Right hindlimb (tissue), 1 donor: ENCODE measurements at regions not wholly inside any gene's neighbourhood (a gene's known extent, or its start where the extent isn't known, plus 50 kb on each side); places are given as distances from the start of the nearest gene placed in this dataset.
"Not testable (repeated sequence)": the region's sequence is repeated elsewhere in the genome, so short reads cannot be mapped to it uniquely, and the experiment has no call there.

Experiments
- DNase-seq: peaks from one replicate; pipeline ENCODE4 v3.0.0-alpha.2; 2018

DNA sequence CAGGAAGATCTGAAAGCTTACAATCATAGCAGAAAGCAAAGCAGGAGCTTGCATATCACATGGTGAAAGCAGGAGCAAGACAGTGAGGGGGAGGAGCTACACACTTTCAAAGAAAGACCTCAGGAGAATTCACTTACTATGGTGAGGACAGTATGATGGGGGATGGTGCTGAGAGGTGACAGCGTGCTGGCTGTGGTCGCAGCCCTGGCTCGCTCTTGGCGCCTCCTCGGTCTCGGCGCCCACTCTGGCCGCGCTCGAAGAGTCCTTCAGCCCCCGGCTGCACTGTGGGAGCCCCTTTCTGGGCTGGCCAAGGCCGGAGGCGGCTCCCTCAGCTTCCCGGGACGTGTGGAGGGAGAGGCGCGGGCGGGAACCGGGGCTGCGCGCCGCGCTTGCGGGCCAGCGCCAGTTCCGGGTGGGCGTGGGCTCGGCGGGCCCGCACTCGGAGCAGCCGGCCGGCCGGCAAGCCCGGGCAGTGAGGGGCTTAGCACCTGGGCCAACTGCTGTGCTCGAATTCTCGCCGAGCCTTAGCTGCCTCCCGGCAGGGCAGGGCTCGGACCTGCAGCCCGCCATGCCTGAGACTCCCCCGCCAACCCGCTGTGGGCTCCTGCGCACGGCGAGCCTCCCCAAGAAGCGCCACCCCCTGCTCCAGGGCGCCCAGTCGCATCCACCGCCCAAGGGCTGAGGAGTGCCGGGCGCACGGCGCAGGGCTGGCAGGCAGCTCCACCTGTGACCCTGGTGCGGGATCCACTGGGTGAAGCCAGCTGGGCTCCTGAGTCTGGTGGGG, 131.9 kb upstream of the SPATS2L start:
- no peak for DNase-seq

DNA sequence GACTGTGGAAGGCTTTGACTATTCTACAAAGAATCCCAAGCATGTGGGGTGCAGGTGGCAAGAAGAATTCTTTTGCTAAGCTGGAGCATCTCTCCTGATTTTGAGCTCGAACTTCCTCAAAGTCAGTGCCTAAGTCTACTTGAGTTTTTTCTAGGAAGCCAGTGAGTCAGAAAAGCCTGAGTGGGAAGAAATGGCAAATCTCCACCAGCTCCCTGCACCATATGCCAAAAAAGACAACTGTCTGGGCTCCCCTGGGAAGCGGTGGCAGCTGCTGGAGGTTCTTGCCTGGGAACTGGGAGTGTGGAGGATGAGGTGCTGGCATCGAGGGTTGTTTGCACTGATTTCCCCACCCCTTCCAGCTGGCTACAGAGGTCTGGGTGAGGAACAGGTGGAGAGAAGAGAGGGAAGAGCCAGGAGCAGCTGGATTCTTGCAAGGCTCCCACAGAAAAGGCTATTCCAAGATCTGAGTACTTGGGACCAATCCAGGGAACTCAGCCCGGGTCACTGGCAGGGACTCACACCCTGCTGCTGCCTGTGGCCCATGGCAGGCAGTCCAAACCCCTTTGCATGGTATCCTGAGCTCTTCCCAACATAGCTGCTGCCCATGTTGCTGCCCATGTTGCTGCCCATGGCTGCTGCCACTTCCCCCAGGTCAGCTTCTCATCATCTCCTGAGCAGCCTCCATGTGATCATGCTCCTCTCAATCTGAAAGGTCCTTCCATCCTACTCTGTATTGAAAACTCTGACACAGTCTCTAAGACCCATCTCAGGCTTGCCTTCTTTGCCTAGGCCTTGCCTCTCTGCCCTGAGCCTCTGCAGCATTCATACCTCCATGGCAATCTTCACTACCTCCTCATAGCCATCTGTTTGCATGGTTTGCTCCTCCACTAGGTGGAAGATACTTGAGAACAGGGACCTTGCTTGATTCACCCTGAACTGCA, 128.3 kb upstream of the SPATS2L start:
- DNase-seq: peak; percentile 90

DNA sequence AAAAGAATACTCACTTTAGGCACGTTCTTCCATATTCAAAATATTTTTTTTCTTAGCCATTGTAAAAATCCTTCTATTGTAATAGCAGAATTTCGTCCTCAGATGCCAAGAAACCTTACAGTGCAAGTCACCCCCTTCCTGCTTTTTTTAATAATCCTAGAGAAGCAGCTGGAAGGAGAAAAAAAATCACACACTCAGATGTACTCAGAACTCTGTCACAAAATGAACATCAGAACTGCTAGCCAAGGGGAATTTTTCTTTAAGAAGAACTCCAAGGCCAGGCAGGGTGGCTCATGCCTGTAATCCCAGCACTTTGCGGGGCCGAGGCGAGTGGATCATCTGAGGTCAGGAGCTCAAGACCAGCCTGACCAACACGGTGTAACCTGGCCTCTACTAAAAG, 127.3 kb upstream of the SPATS2L start:
- no peak for DNase-seq

DNA sequence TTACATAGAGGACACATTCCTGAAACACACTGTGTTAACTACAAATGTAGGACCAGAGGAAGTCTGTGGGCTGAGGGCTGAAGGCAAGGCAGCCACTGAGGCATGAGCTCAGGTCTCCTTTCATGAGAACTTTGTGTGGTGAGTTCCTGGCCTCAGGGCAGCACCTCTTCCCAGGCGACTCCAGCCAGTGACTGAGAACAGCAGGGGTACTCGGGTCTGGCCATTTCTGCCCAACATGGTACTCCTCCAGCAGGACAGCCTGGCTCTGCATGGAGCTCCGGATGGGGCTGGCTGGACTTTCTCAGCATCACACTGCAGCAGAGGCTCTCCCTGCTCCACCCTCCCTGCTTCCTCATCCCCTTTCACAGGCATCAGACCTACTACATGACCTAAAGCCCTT, 125.5 kb upstream of the SPATS2L start:
- no peak for DNase-seq

DNA sequence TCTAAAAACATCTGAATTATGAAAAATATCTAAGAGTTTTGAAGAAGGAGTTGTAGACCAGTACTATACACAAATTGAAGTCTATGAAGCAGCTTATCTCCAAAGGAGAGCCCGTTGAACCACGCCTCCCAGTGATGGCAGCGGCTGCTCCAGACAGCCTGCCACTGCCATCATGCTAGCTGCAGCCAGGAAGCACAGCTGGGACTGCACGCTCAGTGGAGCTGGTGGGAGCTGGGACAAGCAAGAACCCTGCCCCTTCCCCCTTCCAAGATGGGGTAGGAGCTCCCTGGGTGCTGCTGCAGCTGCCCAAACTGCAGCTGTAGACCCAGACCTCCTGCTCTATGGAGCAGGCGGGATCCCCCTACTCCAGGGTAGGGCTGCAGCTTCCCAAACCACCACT, 124.7 kb upstream of the SPATS2L start:
- DNase-seq: peak; percentile 51

GRCh38 chr2:200184748-200185627, 121.5 kb upstream of the SPATS2L start:
- DNase-seq: no peak

- no peak for DNase-seq
These were observed 120.9 kb upstream of the SPATS2L start for GRCh38 chr2:200185628-200186000.

GRCh38 chr2:200186002-200186401, 120.5 kb upstream of the SPATS2L start:
- no peak for DNase-seq

DNA sequence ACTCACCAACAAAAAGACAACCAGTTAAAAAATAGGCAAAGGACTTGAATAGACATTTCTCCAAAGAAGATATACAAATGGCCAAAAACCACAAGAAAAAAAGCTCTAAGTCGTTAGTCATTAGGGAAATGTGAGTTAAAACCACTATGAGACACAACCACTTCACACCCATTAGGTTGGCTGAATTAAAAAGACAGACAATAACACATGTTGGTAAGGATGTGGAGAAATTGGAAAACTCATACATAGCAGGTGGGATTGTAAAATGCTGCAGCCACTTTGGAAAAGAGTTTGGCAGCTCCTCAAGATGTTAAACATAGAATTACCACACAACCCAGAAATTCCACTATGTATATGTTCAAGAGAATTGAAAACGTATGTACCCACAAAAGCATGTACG, 117.6 kb upstream of the SPATS2L start:
- no peak for DNase-seq

- DNase-seq: no peak
These were observed 116.5 kb upstream of the SPATS2L start for GRCh38 chr2:200189964-200190363.

- DNase-seq: no peak
These were observed 113.2 kb upstream of the SPATS2L start for GRCh38 chr2:200193331-200193730.

- DNase-seq: no peak
These were observed 112.7 kb upstream of the SPATS2L start for GRCh38 chr2:200193791-200194190.

DNA sequence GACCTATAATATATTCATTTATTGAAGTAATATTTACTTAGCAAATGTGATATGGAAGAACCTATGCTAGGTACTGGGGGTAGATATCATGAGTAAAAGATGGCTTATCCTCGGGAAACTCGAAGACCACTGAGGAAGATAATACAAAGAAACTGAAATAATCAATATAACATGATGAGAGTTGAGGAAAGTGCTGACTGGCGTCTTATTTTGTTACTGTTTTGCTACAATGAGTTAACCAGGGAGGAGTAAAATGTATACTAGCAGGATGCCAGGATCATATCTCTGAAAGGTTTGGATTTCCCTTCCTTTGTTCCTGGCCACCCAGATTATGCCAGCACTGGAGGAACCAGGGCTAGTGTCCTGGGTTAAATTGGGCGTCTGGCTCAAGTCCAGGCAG, 111.7 kb upstream of the SPATS2L start:
- DNase-seq: no peak

- no peak for DNase-seq
These were observed 107.5 kb upstream of the SPATS2L start for GRCh38 chr2:200199005-200199404.

GRCh38 chr2:200199576-200200263, 106.8 kb upstream of the SPATS2L start:
- no peak for DNase-seq

DNA sequence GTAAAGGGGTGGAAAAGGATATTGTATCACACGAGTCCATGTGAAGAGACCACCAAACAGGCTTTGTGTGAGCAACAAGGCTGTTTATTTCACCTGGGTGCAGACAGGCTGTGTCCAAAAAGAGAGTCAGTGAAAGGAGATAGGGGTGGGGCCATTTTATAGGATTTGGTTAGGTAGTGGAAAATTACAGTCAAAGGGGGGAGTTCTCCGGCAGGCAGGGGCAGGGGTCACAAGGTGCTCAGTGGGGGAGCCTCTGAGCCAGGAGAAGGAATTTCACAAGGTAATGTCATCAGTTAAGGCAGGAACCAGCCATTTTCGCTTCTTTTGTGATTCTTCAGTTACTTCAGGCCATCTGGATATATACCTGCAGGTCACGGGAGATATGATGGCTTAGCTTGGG, 104.7 kb upstream of the SPATS2L start:
- DNase-seq: not testable (repeated sequence)

DNA sequence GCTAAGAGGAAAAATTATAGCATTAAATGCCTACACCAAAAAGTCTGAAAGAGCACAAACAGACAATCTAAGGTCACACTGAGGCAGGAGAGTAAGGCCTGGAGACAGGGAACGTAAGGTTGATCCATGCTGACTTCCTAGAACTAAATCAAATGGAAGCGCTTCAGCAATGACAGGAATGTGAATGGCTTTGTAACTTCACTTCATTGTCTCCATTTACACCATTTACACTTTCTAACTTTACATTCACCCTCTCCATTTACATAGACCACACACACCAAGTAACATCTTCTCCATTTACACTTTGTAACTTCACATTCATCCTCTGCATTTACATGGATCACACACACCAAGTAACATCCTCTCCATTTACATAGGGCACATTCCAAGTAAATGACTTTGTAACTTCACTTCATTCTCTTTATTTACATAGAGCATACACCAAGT, 103.1 kb upstream of the SPATS2L start:
- no peak for DNase-seq

- no peak for DNase-seq
These were observed 98.5 kb upstream of the SPATS2L start for GRCh38 chr2:200208041-200208440.

DNA sequence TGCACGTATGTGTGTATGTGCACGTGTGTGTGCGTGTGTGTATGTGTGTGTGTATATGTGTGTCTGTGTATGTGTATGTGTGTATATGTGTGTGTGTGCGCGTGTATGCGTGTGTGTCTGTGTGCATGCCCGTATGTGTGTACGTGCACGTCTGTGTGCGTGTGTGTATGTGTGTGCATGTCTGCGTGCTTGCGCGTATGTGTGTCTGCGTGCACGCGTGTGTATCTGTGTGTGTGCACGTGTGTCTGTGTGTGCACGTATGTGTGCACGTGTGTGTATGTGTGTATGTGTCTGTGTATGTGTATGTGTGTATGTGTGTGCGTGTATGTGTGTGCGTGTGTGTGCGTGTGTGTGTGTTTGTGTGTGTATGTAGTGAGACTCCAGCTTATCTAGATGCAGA, 97.5 kb upstream of the SPATS2L start:
- DNase-seq: no peak

- no peak for DNase-seq
These were observed 94.8 kb upstream of the SPATS2L start for GRCh38 chr2:200211643-200212042.

DNA sequence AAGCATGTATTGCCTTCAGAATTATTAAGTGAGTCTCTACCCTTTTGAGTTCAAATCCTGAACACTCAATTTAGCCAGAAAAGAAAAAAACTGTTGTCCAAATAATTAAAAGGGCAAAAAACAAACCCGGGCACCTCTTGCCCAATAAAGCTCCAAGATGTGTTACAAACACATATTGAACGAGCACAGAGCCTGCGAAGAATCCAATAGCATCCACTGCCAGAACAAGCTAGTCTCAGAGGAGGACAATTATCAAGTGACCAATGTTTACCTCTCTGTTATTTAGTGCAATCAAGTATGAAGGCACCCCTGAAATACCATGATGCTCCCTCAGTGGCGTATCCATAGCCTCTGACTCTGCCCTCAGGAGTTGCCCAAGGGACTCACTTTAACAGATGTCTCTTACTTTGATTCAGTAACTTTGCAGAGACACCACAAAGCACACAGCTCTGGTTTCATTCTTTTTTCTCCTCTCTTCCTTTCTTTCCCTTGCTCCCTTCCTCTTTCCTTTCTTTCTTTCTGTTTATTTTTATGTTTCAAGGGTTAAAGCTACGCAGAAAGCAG, 93.5 kb upstream of the SPATS2L start:
- no peak for DNase-seq

DNA sequence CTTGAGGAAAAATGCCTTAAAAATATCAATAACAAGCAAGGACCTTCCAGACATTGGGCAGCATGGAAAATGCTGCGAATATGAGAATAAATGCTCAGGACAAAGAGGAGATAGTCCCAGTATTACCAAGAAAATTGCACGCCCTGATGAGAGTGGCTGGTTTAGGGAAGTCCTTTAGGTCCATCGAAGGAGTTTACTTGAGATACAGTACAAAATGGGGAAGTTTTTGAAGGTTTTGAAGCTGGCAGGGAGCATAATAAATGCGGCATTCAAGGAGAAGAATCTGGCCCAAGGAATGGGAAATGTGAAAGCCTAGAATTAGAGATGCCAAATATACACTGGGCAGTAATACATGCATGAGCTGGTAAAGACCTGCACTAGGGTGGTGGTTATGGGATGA, 90.2 kb upstream of the SPATS2L start:
- no peak for DNase-seq
